Suprapubic skin (tissue), 4 donors: ENCODE measurements at regions not wholly inside any gene's neighbourhood (a gene's known extent, or its start where the extent isn't known, plus 50 kb on each side); places are given as distances from the start of the nearest gene placed in this dataset.

Experiments used
- EP300 ChIP-seq: sonication (generic); formaldehyde crosslinking; IDR thresholded peaks from one replicate; pipeline ENCODE4 v1.6.1; 2017; ENCODE audit warnings: antibody characterized with exemption
- POLR2AphosphoS5 ChIP-seq, 3 donors: sonication (generic); formaldehyde crosslinking; IDR thresholded peaks; one replicate each; pipeline ENCODE4 v1.6.1; 2017; ENCODE audit warnings: antibody characterized with exemption in 3 of 3
- TF ChIP-seq, protein P1 (sequence below), 2 donors: fragments of 200-600 bp in 1 of 2; fragments of 450-650 bp in 1 of 2; sonication (generic) in 1 of 2; IDR thresholded peaks; one replicate each; pipeline ENCODE4 v1.5.1; 2016 to 2019; ENCODE audit warnings: antibody characterized with exemption in 2 of 2, mild to moderate bottlenecking in 1 of 2, moderate library complexity in 1 of 2

DNA sequence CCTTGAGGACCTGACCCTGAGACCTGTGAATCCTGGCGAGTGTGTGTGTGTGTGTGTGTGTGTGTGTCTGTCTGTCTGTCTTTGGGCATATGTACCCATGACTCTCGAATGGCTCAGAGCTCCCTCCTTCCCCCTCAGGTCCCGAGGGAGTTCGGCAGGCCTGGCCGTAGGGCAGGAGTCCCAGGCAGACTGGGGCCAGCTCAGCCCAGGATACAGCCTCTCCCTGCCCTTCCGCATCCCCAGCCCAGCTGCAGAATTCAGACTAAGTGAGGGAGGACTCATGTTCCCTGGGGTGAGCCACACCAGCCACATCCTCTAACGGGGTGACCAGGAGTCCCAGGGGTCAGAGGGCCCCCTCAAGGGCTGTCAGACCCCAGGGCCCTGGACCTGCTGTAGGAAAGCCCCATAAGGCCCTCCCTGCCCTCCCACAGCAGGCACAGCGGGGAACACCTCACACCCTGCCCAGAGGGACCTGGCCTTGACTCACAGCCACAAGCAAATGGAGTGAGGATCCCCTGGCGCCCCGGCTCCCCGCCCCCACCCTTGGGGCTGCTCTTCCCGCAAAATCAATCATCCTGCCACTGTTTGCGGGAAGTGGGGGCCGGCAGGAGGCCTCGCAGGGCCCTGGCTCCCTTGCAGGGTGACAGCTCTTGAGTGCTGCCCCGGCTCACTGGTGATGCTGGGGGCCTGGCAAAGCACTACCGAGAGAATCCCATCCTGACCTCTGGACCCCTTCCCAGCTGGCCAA lies 101.7 kb upstream of the CASZ1 start:
- TF ChIP-seq, protein P1, sequence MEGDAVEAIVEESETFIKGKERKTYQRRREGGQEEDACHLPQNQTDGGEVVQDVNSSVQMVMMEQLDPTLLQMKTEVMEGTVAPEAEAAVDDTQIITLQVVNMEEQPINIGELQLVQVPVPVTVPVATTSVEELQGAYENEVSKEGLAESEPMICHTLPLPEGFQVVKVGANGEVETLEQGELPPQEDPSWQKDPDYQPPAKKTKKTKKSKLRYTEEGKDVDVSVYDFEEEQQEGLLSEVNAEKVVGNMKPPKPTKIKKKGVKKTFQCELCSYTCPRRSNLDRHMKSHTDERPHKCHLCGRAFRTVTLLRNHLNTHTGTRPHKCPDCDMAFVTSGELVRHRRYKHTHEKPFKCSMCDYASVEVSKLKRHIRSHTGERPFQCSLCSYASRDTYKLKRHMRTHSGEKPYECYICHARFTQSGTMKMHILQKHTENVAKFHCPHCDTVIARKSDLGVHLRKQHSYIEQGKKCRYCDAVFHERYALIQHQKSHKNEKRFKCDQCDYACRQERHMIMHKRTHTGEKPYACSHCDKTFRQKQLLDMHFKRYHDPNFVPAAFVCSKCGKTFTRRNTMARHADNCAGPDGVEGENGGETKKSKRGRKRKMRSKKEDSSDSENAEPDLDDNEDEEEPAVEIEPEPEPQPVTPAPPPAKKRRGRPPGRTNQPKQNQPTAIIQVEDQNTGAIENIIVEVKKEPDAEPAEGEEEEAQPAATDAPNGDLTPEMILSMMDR (IDR thresholded peaks at IDR 0.05) = no peak
- no peak for TF ChIP-seq POLR2AphosphoS5 (IDR thresholded peaks at IDR 0.05)
- TF ChIP-seq EP300 = no peak
